Heart right ventricle (tissue), 16 donors: ENCODE measurements at regions not wholly inside any gene's neighbourhood (a gene's known extent, or its start where the extent isn't known, plus 50 kb on each side); places are given as distances from the start of the nearest gene placed in this dataset.

Source experiments
- ATAC-seq, 8 donors: fragments of 200-7000 bp; cut with Tn5 transposase; one replicate each; pipeline ENCODE4 v1.9.1; 2020; ENCODE audit warnings: mild to moderate bottlenecking in 8 of 8, moderate library complexity in 8 of 8, moderate number of reproducible peaks in 1 of 8
- DNase-seq, 2 donors: peaks; one replicate each; pipeline ENCODE4 v3.0.0-alpha.2; 2020
- H3K27ac ChIP-seq, 10 donors: fragments of 200-600 bp; sonication (generic) in 2 of 10; one replicate each; pipeline versions ENCODE4 v1.5.0 to v1.8.0; 2020 to 2022; ENCODE audit warnings: mild to moderate bottlenecking in 3 of 10
- H3K27me3 ChIP-seq, 7 donors: fragments of 200-600 bp; one replicate each; pipeline ENCODE4 v1.8.0; 2021 to 2022; ENCODE audit warnings: mild to moderate bottlenecking in 2 of 7
- H3K36me3 ChIP-seq, 9 donors: fragments of 200-600 bp; sonication (generic) in 1 of 9; one replicate each; pipeline versions ENCODE4 v1.5.0 to v1.8.0; 2020 to 2022; ENCODE audit warnings: mild to moderate bottlenecking in 2 of 9
- H3K4me1 ChIP-seq, 9 donors: fragments of 200-600 bp; sonication (generic) in 1 of 9; one replicate each; pipeline versions ENCODE4 v1.5.0 to v1.8.0; 2020 to 2022; ENCODE audit warnings: mild to moderate bottlenecking in 4 of 9
- H3K4me3 ChIP-seq, 10 donors: fragments of 200-600 bp; sonication (generic) in 2 of 10; one replicate each; pipeline versions ENCODE4 v1.5.0 to v1.8.0; 2020 to 2022; ENCODE audit warnings: mild to moderate bottlenecking in 7 of 10, moderate library complexity in 2 of 10
- H3K9me3 ChIP-seq, 11 donors: fragments of 200-600 bp in 10 of 11; sonication (generic) in 2 of 11; one replicate each; pipeline versions ENCODE4 v1.5.0 to v1.8.0; 2013 to 2022; ENCODE audit warnings: mild to moderate bottlenecking in 2 of 11, control low read depth in 1 of 11, moderate library complexity in 1 of 11
- CTCF ChIP-seq, 9 donors: fragments of 200-600 bp; sonication (generic) in 2 of 9; IDR thresholded peaks; one replicate each; pipeline versions ENCODE4 v1.5.0 to v1.8.0; 2021 to 2022; ENCODE audit warnings: antibody characterized with exemption in 9 of 9, mild to moderate bottlenecking in 5 of 9, moderate library complexity in 1 of 9
- WGBS, 2 donors: extraction: QIAGEN DNeasy Blood & Tissue Kit; methylation state at CpG; one replicate each; pipeline ENCODE4 v1.1.7; 2013; ENCODE audit warnings: inconsistent platforms in 1 of 2; 5-methylcytosine and 5-hydroxymethylcytosine counted together
- intact Hi-C, 10 donors: fragments of 100-400 bp; cut with DNase I; formaldehyde crosslinking; loops; one replicate each; pipeline versions ENCODE4 v1.11.1 to v1.14.2; 2022
- donor health status: Arrhythmogenic right ventricular cardiomyopathy.
- donor health status: ischemic (EF 13 %, LVEDD 7.1; RV severe dilation, severe dysfunction).
- donor health status: healthy with polysubstance abuse.
- donor health status: DM: no; HTN: yes; CAD: no.
- donor health status: DM: no; HTN: no; CAD: no.
- donor health status: ischemic (EF 25% LVEDD 6.9; RV normal size, moderate dysfunction).
- donor health status: ischemic (EF 25% LVEDD 5.7; RV mildly dilated, moderate dysfunction).
- donor health status: healthy.
- donor health status: DM: yes; HTN: yes; CAD: no.
- donor health status: Ischemic cardiomyopathy.
- donor health status: ischemic (EF 35%, LVEDD 5.7; RV mildly dilated, moderate dysfunction).
- donor health status: nonischemic (EF 11% LVEDD 7.7; RV severe dilation, severe dysfunction).
- donor health status: DM: yes; HTN: yes; CAD: no.
- donor health status: PGD.
- donor health status: ischemic (EF 29% LVEDD 5.4; RV normal size, mild dysfunction).
- donor health status: nonischemic (EF 23%, LVEDD 6.1; RV moderate dilation, normal function).

- intact Hi-C loops: no loop called here
- DNase-seq (no peak), ATAC-seq (no peak)
- TF ChIP-seq CTCF (IDR thresholded peaks at IDR 0.05): no peak
- no peaks in the 10 kb centered on the region for H3K36me3 ChIP-seq
- H3K4me3 ChIP-seq: no peak overlapping the region
- H3K27me3 ChIP-seq: peaks cover 0 to 8% (median 0%) of the 10 kb centered on the region in 7 donors
- H3K4me1 ChIP-seq: no peaks in the 10 kb centered on the region
- 82 to 86% methylated on average over 6 of the region's 6 CpGs for WGBS, 2 donors
- no peak overlapping the region for H3K27ac ChIP-seq
- H3K9me3 ChIP-seq: no peaks in the 10 kb centered on the region
These were observed 126.6 kb downstream of the EMX2 start for GRCh38 chr10:117669122-117669521.

GRCh38 chr10:117670116-117670904 lies 127.8 kb downstream of the EMX2 start:
- DNase-seq (no peak), ATAC-seq (no peak)
- no peak overlapping the region for H3K4me3 ChIP-seq
- H3K9me3 ChIP-seq: no peaks in the 10 kb centered on the region
- peaks cover 0 to 16% (median 0%) of the 10 kb centered on the region in 7 donors for H3K27me3 ChIP-seq
- no peaks in the 10 kb centered on the region for H3K4me1 ChIP-seq
- intact Hi-C loops: no loop called here
- no peaks in the 10 kb centered on the region for H3K36me3 ChIP-seq
- H3K27ac ChIP-seq: no peak overlapping the region
- no peak for TF ChIP-seq CTCF (IDR thresholded peaks at IDR 0.05)
- WGBS, 2 donors: 84% methylated on average over 7 of the region's 7 CpGs

DNA sequence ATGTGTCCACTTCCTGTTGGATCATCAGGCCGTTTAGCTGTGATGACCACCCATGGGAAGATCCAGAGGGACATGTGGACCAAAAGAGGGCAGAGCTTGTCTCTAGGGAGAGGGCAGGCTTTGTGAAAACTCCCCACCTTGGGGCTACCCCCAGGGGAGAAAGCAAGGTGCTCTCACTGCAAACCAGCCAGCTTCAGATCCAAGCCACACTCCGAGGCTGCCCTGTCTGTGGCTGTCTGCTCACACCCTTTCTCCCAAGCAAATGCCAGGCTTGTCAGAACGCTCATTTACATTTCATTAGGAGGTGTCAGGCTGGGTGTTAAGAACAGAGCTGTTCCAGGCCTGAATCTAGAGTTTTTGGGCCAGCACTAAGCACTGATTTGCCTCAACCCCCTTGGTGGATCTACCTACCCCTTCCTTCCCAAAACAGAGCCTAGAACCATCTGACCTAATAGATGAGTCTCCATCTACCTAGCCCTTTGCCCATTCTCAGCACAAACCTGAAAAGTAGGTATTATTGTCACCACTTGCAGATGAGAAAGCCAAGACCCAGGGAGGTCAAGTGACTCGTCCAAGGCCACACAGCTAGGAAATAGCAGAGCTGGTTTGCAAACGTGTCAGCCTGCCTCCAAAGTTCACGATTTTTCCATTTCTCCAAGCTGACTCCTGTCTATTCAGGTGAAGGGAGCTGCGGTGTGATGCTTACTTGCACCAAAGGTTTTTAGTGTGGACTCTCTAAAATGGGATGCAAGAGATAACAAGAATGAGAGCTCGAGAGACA lies 130.9 kb downstream of the EMX2 start:
- H3K4me1 ChIP-seq: no peaks in the 10 kb centered on the region
- WGBS, 2 donors: 60 to 65% methylated on average over 8 of the region's 8 CpGs
- TF ChIP-seq CTCF (IDR thresholded peaks at IDR 0.05): no peak
- no peak overlapping the region for H3K4me3 ChIP-seq
- H3K36me3 ChIP-seq: no peaks in the 10 kb centered on the region
- ATAC-seq (no peak), DNase-seq (no peak)
- intact Hi-C loops: no loop called here
- no peaks in the 10 kb centered on the region for H3K9me3 ChIP-seq
- H3K27me3 ChIP-seq: peaks cover 0 to 20% (median 5%) of the 10 kb centered on the region in 7 donors
- no peak overlapping the region for H3K27ac ChIP-seq

DNA sequence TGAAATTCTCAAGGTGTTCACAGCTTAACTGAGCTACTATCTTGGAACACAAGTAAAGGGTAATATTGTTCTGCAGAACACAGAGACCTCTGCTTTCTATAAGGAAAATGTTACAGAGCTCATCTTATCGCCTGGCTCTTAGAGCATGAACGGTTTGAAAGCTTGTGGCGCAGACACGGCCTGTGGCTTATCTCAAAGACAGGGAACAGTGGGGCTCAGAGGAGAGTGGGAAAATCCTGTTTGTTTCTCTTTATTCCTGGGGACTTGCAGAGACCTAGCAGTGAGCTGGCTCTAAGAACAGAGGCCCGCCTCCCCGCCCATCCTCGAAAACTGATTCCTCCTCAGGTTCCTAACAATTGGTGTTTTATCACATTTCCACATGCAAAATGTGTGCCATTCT lies 131.7 kb downstream of the EMX2 start:
- Histone ChIP-seq H3K9me3 (no peaks in the 10 kb centered on the region), H3K4me3 (no peak overlapping the region), H3K27me3 (peaks cover 0 to 20% (median 5%) of the 10 kb centered on the region in 7 donors), H3K36me3 (no peaks in the 10 kb centered on the region), H3K4me1 (no peaks in the 10 kb centered on the region), H3K27ac (no peak overlapping the region)
- no peak for ATAC-seq
- no peak for TF ChIP-seq CTCF (IDR thresholded peaks at IDR 0.05)
- WGBS, 2 donors: 39 to 56% methylated on average over 7 of the region's 7 CpGs
- intact Hi-C loops: no loop called here
- DNase-seq: no peak
